ENCODE measurements at regions not wholly inside any gene's neighbourhood (a gene's known extent, or its start where the extent isn't known, plus 50 kb on each side); places are given as distances from the start of the nearest gene placed in this dataset.

DNA sequence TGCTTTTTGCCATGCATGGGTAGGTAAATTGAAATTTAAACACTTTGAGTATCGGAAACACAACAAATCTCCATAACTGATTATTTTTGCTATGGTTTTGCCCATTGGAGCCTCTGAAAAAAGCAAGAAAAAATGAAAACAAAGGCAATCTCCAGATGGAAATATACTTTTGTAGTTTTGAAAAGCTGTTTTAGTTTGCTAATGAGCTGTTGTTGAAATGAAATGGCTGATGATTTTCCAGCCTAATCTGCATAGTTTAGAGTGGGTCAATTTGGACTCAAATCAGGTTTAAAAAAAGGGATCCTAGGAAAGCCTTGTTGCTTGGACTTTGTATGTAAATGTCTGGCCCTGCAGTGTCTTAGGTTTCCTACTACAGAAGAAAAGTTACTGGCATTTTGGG lies 285.8 kb downstream of the CAAP1 start:
- DNase-seq (ENCODE audit: low read depth) = no peak
- TF ChIP-seq MYC (IDR thresholded peaks at IDR 0.05; ENCODE audit: low read depth, low read length) (no peak), POLR2A (IDR thresholded peaks at IDR 0.05; ENCODE audit: extremely low read depth, insufficient read length) (no peak)
- TF ChIP-seq, protein P1, sequence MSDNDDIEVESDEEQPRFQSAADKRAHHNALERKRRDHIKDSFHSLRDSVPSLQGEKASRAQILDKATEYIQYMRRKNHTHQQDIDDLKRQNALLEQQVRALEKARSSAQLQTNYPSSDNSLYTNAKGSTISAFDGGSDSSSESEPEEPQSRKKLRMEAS (IDR thresholded peaks at IDR 0.05; ENCODE audit: low read depth, low read length) = no peak
- TF ChIP-seq, protein P2, sequence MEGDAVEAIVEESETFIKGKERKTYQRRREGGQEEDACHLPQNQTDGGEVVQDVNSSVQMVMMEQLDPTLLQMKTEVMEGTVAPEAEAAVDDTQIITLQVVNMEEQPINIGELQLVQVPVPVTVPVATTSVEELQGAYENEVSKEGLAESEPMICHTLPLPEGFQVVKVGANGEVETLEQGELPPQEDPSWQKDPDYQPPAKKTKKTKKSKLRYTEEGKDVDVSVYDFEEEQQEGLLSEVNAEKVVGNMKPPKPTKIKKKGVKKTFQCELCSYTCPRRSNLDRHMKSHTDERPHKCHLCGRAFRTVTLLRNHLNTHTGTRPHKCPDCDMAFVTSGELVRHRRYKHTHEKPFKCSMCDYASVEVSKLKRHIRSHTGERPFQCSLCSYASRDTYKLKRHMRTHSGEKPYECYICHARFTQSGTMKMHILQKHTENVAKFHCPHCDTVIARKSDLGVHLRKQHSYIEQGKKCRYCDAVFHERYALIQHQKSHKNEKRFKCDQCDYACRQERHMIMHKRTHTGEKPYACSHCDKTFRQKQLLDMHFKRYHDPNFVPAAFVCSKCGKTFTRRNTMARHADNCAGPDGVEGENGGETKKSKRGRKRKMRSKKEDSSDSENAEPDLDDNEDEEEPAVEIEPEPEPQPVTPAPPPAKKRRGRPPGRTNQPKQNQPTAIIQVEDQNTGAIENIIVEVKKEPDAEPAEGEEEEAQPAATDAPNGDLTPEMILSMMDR (IDR thresholded peaks at IDR 0.05; ENCODE audit: low read depth, low read length) = no peak
- no peak overlapping the region for H3K4me3 ChIP-seq (ENCODE audit: low read depth, low read length)

DNA sequence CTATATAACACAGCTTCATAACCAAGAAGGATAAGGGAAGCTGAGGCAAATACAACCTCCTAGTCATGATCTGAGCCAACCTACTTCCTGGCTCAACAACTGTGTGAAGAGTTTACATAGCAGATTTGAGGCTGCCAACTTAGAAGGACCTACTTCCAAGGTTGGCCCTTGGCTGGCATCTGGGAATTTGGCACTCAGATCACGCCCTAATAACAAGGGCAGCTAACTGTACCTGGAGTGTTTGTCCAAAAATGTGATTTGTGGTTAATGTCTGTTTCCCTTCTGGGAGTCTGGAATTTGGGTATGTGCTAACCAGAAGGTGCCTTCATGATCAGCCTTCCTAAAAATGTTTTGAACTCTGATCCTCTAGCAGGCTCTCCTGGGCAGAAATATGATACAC lies 287.2 kb downstream of the CAAP1 start:
- no peak for TF ChIP-seq POLR2A (IDR thresholded peaks at IDR 0.05; ENCODE audit: extremely low read depth, insufficient read length)
- TF ChIP-seq, protein P2 (IDR thresholded peaks at IDR 0.05; ENCODE audit: low read depth, low read length) = no peak
- TF ChIP-seq, protein P1 (IDR thresholded peaks at IDR 0.05; ENCODE audit: low read depth, low read length) = no peak
- DNase-seq (ENCODE audit: low read depth) = no peak
- no peak overlapping the region for H3K4me3 ChIP-seq (ENCODE audit: low read depth, low read length)

DNA sequence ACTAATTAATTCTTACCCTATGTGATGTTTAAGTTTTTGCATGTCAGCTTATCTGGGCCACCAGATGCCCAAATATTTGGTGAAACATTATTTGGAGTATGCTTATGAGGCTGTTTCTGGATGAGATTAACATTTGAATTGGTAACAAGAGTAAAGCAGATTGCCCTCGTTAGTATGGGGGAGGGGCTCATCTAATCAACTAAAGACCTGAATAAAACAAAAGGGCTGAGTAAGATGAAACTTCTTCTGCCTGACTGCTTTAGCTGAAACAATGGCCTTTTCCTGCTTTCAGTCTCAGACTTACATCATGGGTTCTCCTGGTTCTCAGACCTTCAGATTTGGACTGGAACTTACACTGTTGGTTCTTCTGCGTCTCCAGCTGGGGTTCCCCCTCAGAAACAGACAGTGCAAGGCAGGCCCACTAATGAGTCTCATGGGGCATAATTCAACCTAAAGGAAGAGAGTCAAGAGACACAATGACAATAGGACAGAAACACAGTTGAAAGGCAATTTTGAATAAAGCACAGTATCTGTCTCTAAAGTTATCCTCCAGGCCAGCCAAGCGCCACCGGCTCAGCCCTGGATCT lies 288.4 kb downstream of the CAAP1 start:
- no peak for TF ChIP-seq POLR2A (IDR thresholded peaks at IDR 0.05; ENCODE audit: extremely low read depth, insufficient read length)
- TF ChIP-seq, protein P1 (IDR thresholded peaks at IDR 0.05; ENCODE audit: low read depth, low read length) = no peak
- TF ChIP-seq, protein P2 (IDR thresholded peaks at IDR 0.05; ENCODE audit: low read depth, low read length) = no peak
- H3K4me3 ChIP-seq (ENCODE audit: low read depth, low read length) = no peak overlapping the region
- DNase-seq (ENCODE audit: low read depth) = no peak

DNA sequence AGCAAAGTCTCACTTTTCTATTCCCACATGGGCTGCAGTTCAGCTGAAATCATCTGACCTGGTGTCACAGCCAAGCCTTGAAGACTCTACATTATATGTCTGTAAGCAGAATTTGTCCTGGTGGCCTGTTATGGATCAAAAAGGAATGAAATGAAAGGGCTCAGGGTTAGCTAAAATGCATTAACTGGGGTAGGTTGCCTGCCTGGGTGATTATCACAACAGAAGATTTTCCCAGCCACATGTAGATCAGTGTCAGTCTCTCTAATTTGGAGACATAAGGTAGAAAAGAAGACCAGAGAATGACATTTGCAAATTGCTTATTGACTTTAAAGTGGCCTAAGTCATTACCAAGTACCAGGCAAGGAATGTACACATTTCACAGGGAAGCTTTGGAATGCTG lies 289.0 kb downstream of the CAAP1 start:
- no peak overlapping the region for H3K4me3 ChIP-seq (ENCODE audit: low read depth, low read length)
- TF ChIP-seq, protein P1 (IDR thresholded peaks at IDR 0.05; ENCODE audit: low read depth, low read length) = no peak
- TF ChIP-seq, protein P2 (IDR thresholded peaks at IDR 0.05; ENCODE audit: low read depth, low read length) = no peak
- TF ChIP-seq MYC (IDR thresholded peaks at IDR 0.05; ENCODE audit: low read depth, low read length) (no peak), POLR2A (IDR thresholded peaks at IDR 0.05; ENCODE audit: extremely low read depth, insufficient read length) (no peak)
- no peak for DNase-seq (ENCODE audit: low read depth)

DNA sequence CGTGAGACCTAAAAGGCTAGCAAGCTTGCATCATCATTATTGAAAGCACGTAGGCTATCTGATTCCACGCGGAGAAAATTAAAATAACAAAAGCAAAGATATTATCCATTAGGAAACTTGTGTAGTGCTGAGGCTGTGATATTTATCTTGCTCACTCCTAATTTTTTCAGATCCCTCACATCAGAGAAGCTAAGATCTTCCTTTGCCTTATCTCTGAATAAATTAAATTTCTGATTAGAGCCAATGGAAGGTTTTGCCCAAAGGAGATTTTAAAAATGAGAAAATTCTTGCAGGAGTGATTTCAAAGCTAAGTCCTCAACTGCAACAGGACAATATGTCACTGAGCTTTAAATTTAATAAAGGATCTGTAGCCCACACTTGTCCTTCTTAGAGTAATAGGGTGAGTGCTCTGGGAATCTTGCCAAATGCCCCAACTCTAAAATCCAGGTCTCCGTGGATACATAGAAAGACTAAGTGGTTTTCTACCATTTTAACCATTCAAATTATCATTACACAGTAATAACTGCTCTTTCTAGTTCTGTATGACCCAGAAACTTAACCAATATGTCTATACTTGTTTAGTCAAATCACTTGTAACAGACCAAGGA lies 295.0 kb downstream of the CAAP1 start:
- TF ChIP-seq POLR2A (IDR thresholded peaks at IDR 0.05; ENCODE audit: extremely low read depth, insufficient read length) (no peak), MYC (IDR thresholded peaks at IDR 0.05; ENCODE audit: low read depth, low read length) (no peak)
- TF ChIP-seq, protein P1 (IDR thresholded peaks at IDR 0.05; ENCODE audit: low read depth, low read length) = no peak
- TF ChIP-seq, protein P2 (IDR thresholded peaks at IDR 0.05; ENCODE audit: low read depth, low read length) = no peak
- no peak overlapping the region for H3K4me3 ChIP-seq (ENCODE audit: low read depth, low read length)
- DNase-seq (ENCODE audit: low read depth) = no peak
